Non-pigmented ciliary epithelial cell (primary cell): ENCODE measurements at regions not wholly inside any gene's neighbourhood (a gene's known extent, or its start where the extent isn't known, plus 50 kb on each side); places are given as distances from the start of the nearest gene placed in this dataset.

Source experiments
- DNase-seq: peaks from one replicate; pipeline ENCODE4 v3.0.0-alpha.2; 2010; ENCODE audit warnings: low read depth

- DNase-seq, result no peak
Observed at GRCh38 chr1:18013216-18013615, 94.4 kb upstream of the IGSF21 start.

- DNase-seq, result no peak
Observed at GRCh38 chr1:18015719-18016118, 91.9 kb upstream of the IGSF21 start.

- DNase-seq, result no peak
Observed at GRCh38 chr1:18018366-18018765, 89.2 kb upstream of the IGSF21 start.

- no peak for DNase-seq
Observed at GRCh38 chr1:18020021-18020817, 87.4 kb upstream of the IGSF21 start.

GRCh38 chr1:18021242-18021641 is 86.4 kb upstream of the IGSF21 start:
- no peak for DNase-seq

- no peak for DNase-seq
Observed at GRCh38 chr1:18032172-18032859, 75.3 kb upstream of the IGSF21 start.

GRCh38 chr1:18035145-18035544 is 72.5 kb upstream of the IGSF21 start:
- DNase-seq, result no peak

GRCh38 chr1:18037651-18038050 is 69.9 kb upstream of the IGSF21 start:
- DNase-seq, result no peak

- no peak for DNase-seq
Observed at GRCh38 chr1:18038051-18038450, 69.5 kb upstream of the IGSF21 start.

GRCh38 chr1:18039102-18039501 is 68.5 kb upstream of the IGSF21 start:
- no peak for DNase-seq

- DNase-seq, result no peak
Observed at GRCh38 chr1:18041102-18041501, 66.5 kb upstream of the IGSF21 start.

GRCh38 chr1:18041685-18042355 is 65.8 kb upstream of the IGSF21 start:
- no peak for DNase-seq

GRCh38 chr1:18043871-18044270 is 63.7 kb upstream of the IGSF21 start:
- DNase-seq, result no peak

- DNase-seq, result no peak
Observed at GRCh38 chr1:18045203-18045602, 62.4 kb upstream of the IGSF21 start.

GRCh38 chr1:18045621-18046020 is 62.0 kb upstream of the IGSF21 start:
- no peak for DNase-seq

- DNase-seq, result no peak
Observed at GRCh38 chr1:18047122-18047521, 60.5 kb upstream of the IGSF21 start.

GRCh38 chr1:18049228-18049627 is 58.4 kb upstream of the IGSF21 start:
- DNase-seq, result no peak

- DNase-seq, result no peak
Observed at GRCh38 chr1:18052671-18053070, 54.9 kb upstream of the IGSF21 start.

GRCh38 chr1:18055156-18055555 is 52.4 kb upstream of the IGSF21 start:
- no peak for DNase-seq

GRCh38 chr1:18056545-18056944 is 51.1 kb upstream of the IGSF21 start:
- DNase-seq, result no peak

- DNase-seq, result no peak
Observed at GRCh38 chr1:18057623-18058022, 50.0 kb upstream of the IGSF21 start.
